ENCODE measurements at regions not wholly inside any gene's neighbourhood (a gene's known extent, or its start where the extent isn't known, plus 50 kb on each side); places are given as distances from the start of the nearest gene placed in this dataset.

DNA sequence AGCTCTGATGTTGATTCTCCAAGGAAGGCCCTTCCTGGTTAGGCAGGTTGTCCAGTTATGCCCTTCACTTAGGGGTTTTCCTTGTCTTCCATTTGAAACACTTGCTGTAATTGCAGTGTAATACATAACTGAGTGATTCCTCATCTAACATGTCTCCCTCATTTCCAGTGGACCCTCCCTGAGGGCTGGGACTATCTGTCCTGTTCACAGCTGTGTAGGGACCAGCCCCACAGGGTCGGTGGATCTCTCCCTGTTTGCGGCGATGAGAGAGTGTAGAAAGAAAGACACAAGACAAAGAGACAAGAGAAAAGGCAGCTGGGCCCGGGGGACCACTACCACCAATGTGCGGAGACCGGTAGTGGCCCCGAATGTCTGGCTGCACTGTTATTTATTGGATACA is 135.9 kb upstream of the EEPD1 start:
- DNase-seq (ENCODE audit: low read depth): no peak
- H3K4me3 ChIP-seq (ENCODE audit: control insufficient read depth, low read depth, low read length): no peak overlapping the region
- TF ChIP-seq, protein P1, sequence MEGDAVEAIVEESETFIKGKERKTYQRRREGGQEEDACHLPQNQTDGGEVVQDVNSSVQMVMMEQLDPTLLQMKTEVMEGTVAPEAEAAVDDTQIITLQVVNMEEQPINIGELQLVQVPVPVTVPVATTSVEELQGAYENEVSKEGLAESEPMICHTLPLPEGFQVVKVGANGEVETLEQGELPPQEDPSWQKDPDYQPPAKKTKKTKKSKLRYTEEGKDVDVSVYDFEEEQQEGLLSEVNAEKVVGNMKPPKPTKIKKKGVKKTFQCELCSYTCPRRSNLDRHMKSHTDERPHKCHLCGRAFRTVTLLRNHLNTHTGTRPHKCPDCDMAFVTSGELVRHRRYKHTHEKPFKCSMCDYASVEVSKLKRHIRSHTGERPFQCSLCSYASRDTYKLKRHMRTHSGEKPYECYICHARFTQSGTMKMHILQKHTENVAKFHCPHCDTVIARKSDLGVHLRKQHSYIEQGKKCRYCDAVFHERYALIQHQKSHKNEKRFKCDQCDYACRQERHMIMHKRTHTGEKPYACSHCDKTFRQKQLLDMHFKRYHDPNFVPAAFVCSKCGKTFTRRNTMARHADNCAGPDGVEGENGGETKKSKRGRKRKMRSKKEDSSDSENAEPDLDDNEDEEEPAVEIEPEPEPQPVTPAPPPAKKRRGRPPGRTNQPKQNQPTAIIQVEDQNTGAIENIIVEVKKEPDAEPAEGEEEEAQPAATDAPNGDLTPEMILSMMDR (conservative IDR thresholded peaks at IDR 0.05; ENCODE audit: control insufficient read depth, insufficient read depth, low read depth, low read length): no peak

DNA sequence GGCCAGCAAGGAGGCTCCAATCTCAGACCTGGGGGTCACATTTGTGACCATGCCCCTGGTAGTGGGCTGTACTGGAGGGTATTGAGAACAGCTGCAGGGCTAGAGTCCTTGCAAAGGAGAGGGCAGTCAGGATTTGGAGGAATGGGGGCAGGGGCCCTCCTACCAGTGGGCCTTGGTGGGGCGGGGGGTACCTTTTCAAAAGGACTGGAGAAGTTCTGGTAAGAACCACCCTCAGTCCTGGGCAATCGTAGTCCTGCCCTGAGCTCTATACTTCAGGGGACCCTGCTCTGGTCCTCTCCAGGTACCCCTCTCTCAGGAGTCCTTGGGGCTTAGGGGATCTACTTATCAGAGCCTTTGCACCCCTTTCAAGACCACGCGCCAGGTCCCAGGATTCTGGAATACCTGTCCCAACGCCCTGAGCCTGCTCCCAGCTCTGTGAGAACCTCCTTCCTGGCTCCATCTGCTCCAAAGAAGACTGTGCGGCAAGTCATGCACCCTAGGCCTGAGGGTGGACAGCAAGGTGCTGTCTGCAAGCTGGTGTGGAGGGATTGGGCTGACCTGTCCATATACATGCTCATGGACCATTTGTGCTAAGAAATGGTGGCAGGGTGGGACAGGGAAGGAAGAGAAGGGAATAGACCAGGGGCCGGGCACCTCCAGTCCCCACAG is 134.1 kb upstream of the EEPD1 start:
- no peak overlapping the region for H3K4me3 ChIP-seq (ENCODE audit: control insufficient read depth, low read depth, low read length)
- no peak for DNase-seq (ENCODE audit: low read depth)
- TF ChIP-seq, protein P1 (conservative IDR thresholded peaks at IDR 0.05; ENCODE audit: control insufficient read depth, insufficient read depth, low read depth, low read length): no peak

GRCh38 chr7:36019538-36019937 is 133.5 kb upstream of the EEPD1 start:
- TF ChIP-seq, protein P1 (conservative IDR thresholded peaks at IDR 0.05; ENCODE audit: control insufficient read depth, insufficient read depth, low read depth, low read length): no peak
- no peak for DNase-seq (ENCODE audit: low read depth)
- H3K4me3 ChIP-seq (ENCODE audit: control insufficient read depth, low read depth, low read length): no peak overlapping the region

DNA sequence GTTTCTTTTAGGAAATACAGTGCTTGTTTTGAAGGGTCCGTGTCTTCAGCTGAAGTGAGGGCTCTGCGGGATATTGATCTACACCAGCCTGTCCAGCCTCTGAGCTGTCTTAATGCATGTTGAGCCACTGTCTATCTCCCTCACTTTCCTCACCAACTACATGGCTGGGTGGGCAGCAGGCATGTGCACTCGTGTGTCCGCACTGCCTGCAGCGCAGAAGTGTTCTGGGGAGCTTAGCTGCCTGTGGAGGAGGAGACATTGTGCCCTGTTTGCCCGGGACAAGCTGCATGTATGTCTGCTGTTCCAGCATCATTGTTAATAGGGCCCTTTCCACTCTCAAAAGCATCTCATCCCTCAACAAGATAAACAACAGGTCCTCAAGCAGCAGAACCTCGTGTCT is 133.1 kb upstream of the EEPD1 start:
- TF ChIP-seq, protein P1 (conservative IDR thresholded peaks at IDR 0.05; ENCODE audit: control insufficient read depth, insufficient read depth, low read depth, low read length): no peak
- no peak for DNase-seq (ENCODE audit: low read depth)
- no peak overlapping the region for H3K4me3 ChIP-seq (ENCODE audit: control insufficient read depth, low read depth, low read length)

GRCh38 chr7:36021367-36021766 is 131.7 kb upstream of the EEPD1 start:
- DNase-seq (ENCODE audit: low read depth): peak; percentile 53
- TF ChIP-seq, protein P1 (conservative IDR thresholded peaks at IDR 0.05; ENCODE audit: control insufficient read depth, insufficient read depth, low read depth, low read length): peak; percentile 57
- H3K4me3 ChIP-seq (ENCODE audit: control insufficient read depth, low read depth, low read length): no peak overlapping the region

- TF ChIP-seq, protein P1 (conservative IDR thresholded peaks at IDR 0.05; ENCODE audit: control insufficient read depth, insufficient read depth, low read depth, low read length): no peak
- DNase-seq (ENCODE audit: low read depth): no peak
Observed at GRCh38 chr7:36021917-36022550, 131.0 kb upstream of the EEPD1 start.

More at GRCh38 chr7:36021917-36022550, 131.0 kb upstream of the EEPD1 start:
- no peak overlapping the region for H3K4me3 ChIP-seq (ENCODE audit: control insufficient read depth, low read depth, low read length)
